ENCODE measurements at regions not wholly inside any gene's neighbourhood (a gene's known extent, or its start where the extent isn't known, plus 50 kb on each side); places are given as distances from the start of the nearest gene placed in this dataset.

DNA sequence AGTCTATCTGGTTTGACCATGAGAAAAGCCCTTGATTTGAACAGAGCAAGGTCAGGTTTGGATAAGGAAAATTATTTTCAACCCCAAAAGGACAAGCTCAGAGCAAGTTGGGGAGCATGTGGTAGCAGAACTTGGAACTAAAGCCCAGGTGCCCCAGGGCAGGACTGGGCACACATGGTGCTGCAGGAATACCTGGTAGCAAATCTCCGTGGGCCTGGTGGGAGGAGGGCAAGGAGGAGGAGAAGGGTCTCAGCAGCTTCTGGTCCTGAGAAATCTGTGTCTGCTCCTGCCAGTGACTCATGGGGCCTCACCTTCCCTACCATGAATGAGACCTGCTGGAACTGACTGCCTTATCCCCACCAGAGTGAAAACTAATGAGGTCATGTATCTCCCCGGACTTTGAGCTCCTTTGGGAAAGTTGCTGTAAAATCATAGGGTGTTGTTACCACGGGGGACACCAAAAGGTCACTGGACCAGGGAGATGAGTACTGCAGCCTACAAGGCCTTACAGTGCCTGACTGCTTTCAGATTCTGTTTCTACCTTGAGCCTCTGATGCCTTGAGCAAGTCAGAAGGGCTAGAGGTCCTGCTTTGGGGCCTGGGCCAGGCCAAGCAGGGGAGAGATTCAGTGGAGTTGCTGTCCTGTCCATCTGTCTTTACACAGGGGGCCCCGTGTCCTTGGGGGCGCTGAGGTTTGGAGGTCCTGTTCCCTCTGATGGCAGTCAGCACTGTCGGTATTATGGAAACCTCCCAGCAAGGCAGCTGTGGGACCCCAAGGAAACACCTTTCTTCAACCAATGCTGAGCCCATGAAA, 304.0 kb downstream of the MYCN start:
- no peak overlapping the region for H3K27ac Mint-ChIP-seq (ENCODE audit: unreplicated experiment)
- no peak overlapping the region for H3K4me3 Mint-ChIP-seq (ENCODE audit: unreplicated experiment)
- no peaks in the 10 kb centered on the region for H3K9me3 Mint-ChIP-seq (ENCODE audit: unreplicated experiment)
- H3K36me3 Mint-ChIP-seq (ENCODE audit: unreplicated experiment), result no peaks in the 10 kb centered on the region
- TF ChIP-seq, protein P1, sequence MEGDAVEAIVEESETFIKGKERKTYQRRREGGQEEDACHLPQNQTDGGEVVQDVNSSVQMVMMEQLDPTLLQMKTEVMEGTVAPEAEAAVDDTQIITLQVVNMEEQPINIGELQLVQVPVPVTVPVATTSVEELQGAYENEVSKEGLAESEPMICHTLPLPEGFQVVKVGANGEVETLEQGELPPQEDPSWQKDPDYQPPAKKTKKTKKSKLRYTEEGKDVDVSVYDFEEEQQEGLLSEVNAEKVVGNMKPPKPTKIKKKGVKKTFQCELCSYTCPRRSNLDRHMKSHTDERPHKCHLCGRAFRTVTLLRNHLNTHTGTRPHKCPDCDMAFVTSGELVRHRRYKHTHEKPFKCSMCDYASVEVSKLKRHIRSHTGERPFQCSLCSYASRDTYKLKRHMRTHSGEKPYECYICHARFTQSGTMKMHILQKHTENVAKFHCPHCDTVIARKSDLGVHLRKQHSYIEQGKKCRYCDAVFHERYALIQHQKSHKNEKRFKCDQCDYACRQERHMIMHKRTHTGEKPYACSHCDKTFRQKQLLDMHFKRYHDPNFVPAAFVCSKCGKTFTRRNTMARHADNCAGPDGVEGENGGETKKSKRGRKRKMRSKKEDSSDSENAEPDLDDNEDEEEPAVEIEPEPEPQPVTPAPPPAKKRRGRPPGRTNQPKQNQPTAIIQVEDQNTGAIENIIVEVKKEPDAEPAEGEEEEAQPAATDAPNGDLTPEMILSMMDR (IDR thresholded peaks at IDR 0.05; ENCODE audit: partially characterized antibody, unreplicated experiment), result no peak
- no peak for DNase-seq
- H3K27me3 Mint-ChIP-seq (ENCODE audit: unreplicated experiment), result peaks cover 4% of the 10 kb centered on the region
- H3K4me1 Mint-ChIP-seq (ENCODE audit: low read depth, unreplicated experiment), result no peaks in the 10 kb centered on the region

DNA sequence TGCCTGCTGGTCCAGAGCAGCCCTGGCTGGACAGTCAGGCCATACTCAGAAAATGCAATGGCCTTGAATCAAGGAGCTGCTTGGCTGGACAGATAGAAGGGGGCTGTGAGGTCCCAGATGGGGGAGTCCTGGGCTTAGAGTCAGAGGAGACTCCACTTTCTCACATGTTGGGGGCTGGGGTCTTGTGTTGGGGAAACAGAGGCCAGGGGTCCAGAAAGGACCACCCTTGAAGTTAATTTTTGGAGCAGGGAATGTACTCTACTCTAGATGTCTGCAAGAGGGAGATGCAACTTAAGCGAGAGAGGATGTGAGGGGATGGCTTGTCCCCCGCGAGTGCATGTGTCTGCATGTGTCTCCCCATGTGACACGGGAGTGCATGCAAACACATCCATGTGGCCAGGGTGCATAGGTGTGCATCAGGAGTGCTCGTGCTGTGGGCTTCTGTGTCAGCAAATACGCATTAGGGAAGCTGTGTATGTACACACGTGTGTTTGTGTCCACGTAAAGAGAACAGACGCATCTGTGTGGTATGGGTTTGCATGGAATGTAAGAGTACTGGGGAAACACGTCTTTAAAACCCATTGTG, 303.2 kb downstream of the MYCN start:
- Mint-ChIP-seq H3K27ac (ENCODE audit: unreplicated experiment) (no peak overlapping the region), H3K27me3 (ENCODE audit: unreplicated experiment) (peaks cover 4% of the 10 kb centered on the region), H3K9me3 (ENCODE audit: unreplicated experiment) (no peaks in the 10 kb centered on the region), H3K36me3 (ENCODE audit: unreplicated experiment) (no peaks in the 10 kb centered on the region), H3K4me3 (ENCODE audit: unreplicated experiment) (no peak overlapping the region), H3K4me1 (ENCODE audit: low read depth, unreplicated experiment) (no peaks in the 10 kb centered on the region)
- DNase-seq, result no peak
- TF ChIP-seq, protein P1 (IDR thresholded peaks at IDR 0.05; ENCODE audit: partially characterized antibody, unreplicated experiment), result no peak

DNA sequence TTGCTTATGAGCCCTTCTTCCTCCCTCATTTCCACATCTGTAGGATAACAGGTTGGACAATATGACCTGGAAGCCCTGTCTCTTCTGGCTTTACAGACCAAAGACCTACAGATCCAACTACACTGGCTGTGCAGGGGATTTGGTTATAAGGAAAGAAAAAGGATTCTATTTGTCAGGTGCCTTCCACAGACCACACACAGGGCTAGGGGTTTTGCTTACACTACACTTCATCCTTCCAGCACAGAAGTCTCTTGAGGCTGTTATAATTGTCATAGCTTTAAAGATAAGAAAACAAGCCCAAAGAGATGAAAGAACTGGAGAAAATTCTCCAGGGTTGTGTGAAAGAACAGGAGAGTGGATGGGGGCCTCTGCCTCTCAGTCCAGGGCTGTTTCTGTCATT, 302.6 kb downstream of the MYCN start:
- Mint-ChIP-seq H3K4me3 (ENCODE audit: unreplicated experiment) (no peak overlapping the region), H3K27me3 (ENCODE audit: unreplicated experiment) (peaks cover 4% of the 10 kb centered on the region), H3K4me1 (ENCODE audit: low read depth, unreplicated experiment) (no peaks in the 10 kb centered on the region), H3K9me3 (ENCODE audit: unreplicated experiment) (no peaks in the 10 kb centered on the region), H3K27ac (ENCODE audit: unreplicated experiment) (no peak overlapping the region), H3K36me3 (ENCODE audit: unreplicated experiment) (no peaks in the 10 kb centered on the region)
- DNase-seq, result no peak
- TF ChIP-seq, protein P1 (IDR thresholded peaks at IDR 0.05; ENCODE audit: partially characterized antibody, unreplicated experiment), result no peak

DNA sequence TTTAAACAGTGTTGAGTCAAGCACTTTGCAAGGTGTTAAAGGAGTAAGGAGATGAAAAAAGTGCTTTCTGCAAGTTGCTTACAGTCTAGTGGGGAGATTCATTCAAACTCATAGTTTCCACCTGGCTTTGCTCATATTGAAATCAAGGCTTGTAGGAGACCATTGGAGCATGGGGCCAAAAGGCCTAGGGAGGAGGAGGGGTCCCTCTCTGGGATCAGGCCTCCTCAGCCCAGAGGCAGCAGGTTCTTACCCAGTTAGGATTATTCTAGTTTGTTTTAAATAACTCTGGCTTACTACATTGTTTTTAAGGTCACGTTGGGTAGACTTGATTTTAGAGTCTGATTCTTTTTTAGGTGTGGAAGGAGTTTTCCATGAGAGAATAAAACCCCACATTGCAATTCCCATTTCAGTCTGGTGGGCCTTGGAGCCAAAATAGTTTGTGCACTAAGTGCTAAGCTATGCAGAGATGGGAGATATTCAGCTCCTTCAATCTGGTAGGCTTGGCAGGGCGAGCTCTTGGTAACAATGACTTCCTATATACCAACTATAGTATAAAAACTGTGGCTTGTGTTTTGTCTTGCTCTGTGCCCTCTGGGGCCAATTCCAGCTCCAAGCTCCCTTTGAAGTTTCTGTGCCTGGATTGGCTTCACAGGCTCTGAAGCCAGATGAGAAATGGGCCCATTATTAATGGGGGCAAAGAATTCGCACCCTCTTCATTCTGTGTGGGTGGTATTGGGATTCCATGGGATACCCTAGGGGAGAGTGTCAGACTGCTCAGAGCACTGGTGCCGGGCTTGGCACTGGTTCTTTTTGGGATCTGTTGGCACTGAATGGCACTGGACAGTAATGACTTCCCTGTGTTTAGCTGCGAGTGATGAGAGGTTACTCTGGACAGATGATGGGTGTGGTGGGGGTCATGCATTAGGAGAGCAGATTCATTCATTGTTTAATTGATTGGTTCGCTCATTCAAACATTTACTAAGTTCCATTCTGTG, 301.1 kb downstream of the MYCN start:
- Mint-ChIP-seq H3K4me1 (ENCODE audit: low read depth, unreplicated experiment) (no peaks in the 10 kb centered on the region), H3K27ac (ENCODE audit: unreplicated experiment) (no peak overlapping the region), H3K27me3 (ENCODE audit: unreplicated experiment) (peaks cover 4% of the 10 kb centered on the region), H3K9me3 (ENCODE audit: unreplicated experiment) (no peaks in the 10 kb centered on the region), H3K4me3 (ENCODE audit: unreplicated experiment) (no peak overlapping the region), H3K36me3 (ENCODE audit: unreplicated experiment) (no peaks in the 10 kb centered on the region)
- DNase-seq, result no peak
- TF ChIP-seq, protein P1 (IDR thresholded peaks at IDR 0.05; ENCODE audit: partially characterized antibody, unreplicated experiment), result no peak
